Esophagus squamous epithelium (tissue), 5 donors: ENCODE measurements at regions not wholly inside any gene's neighbourhood (a gene's known extent, or its start where the extent isn't known, plus 50 kb on each side); places are given as distances from the start of the nearest gene placed in this dataset.

ENCODE experiments used
- DNase-seq: peaks from one replicate; lab custom pipeline; 2025; lab: John Stamatoyannopoulos, UW
- H3K27ac ChIP-seq, 4 donors: fragments of 200-600 bp; sonication (generic); one replicate each; pipeline ENCODE4 v1.5.1; 2016 to 2019; ENCODE audit warnings: mild to moderate bottlenecking in 1 of 4
- H3K27me3 ChIP-seq, 4 donors: fragments of 200-600 bp; sonication (generic); 1 replicate in 3 of 4; 2 replicates in 1 of 4; pipeline versions ENCODE4 v1.5.1 to v1.6.0; 2017 to 2021; ENCODE audit warnings: antibody characterized with exemption in 1 of 4
- H3K36me3 ChIP-seq, 3 donors: fragments of 200-600 bp; sonication (generic); one replicate each; pipeline ENCODE4 v1.5.1; 2016 to 2019
- H3K4me1 ChIP-seq, 3 donors: fragments of 200-600 bp; sonication (generic); one replicate each; pipeline ENCODE4 v1.5.1; 2017 to 2019
- H3K4me3 ChIP-seq, 4 donors: fragments of 200-600 bp; sonication (generic); 1 replicate in 3 of 4; 2 replicates in 1 of 4; pipeline ENCODE4 v1.5.1; 2016 to 2019; ENCODE audit warnings: mild to moderate bottlenecking in 2 of 4, moderate library complexity in 1 of 4
- H3K9me3 ChIP-seq, 3 donors: fragments of 200-600 bp; sonication (generic); one replicate each; pipeline ENCODE4 v1.5.1; 2016 to 2019
- CTCF ChIP-seq, 6 experiments: fragments of 450-650 bp in 4 of 6; fragments of 200-600 bp in 2 of 6; sonication (generic) in 2 of 6; IDR thresholded peaks; one replicate each; pipeline ENCODE4 v1.5.1; 2016 to 2019; ENCODE audit warnings: antibody characterized with exemption in 6 of 6, mild to moderate bottlenecking in 4 of 6, moderate library complexity in 4 of 6
- POLR2A ChIP-seq, 4 donors: fragments of 450-650 bp; IDR thresholded peaks; one replicate each; pipeline ENCODE4 v1.6.1; 2017; ENCODE audit warnings: antibody characterized with exemption in 4 of 4, mild to moderate bottlenecking in 4 of 4, moderate library complexity in 3 of 4
- WGBS, 2 donors: methylation state at CpG; one replicate each; pipeline ENCODE4 v1.1.5; 2018; 5-methylcytosine and 5-hydroxymethylcytosine counted together
- intact Hi-C: fragments of 100-400 bp; cut with DNase I; formaldehyde crosslinking; loops from one replicate; pipeline ENCODE4 v1.15.0; 2022
- donor health status: DM: yes; HTN: yes; CAD: no.

GRCh38 chr21:35410123-35410522 lies 361.0 kb upstream of the RUNX1 start:
- Histone ChIP-seq H3K4me1 (peaks cover 0 to 5% (median 0%) of the 10 kb centered on the region in 3 donors), H3K9me3 (no peaks in the 10 kb centered on the region), H3K27me3 (peaks cover 0 to 16% (median 0%) of the 10 kb centered on the region in 4 donors), H3K36me3 (no peaks in the 10 kb centered on the region), H3K27ac (no peak overlapping the region), H3K4me3 (no peak overlapping the region)
- WGBS, 2 donors: 100% methylated on average over 1 of the region's 1 CpG
- no peak for DNase-seq
- intact Hi-C loops: no loop called here
- TF ChIP-seq CTCF (IDR thresholded peaks at IDR 0.05) (no peak), POLR2A (IDR thresholded peaks at IDR 0.05) (no peak)

GRCh38 chr21:35408401-35408800 lies 359.3 kb upstream of the RUNX1 start:
- H3K27me3 ChIP-seq: peaks cover 0 to 11% (median 0%) of the 10 kb centered on the region in 4 donors
- H3K36me3 ChIP-seq: no peaks in the 10 kb centered on the region
- intact Hi-C loops: loop anchor here (10.0 kb wide), 1 partner anchor 664 kb away; no protein-coding TSS in a partner anchor
- TF ChIP-seq POLR2A (IDR thresholded peaks at IDR 0.05) (no peak), CTCF (IDR thresholded peaks at IDR 0.05) (no peak)
- H3K9me3 ChIP-seq: no peaks in the 10 kb centered on the region
- no peak for DNase-seq
- peak overlapping the region in 1 of 4 donors; percentile 57 for H3K27ac ChIP-seq
- peaks cover 0 to 5% (median 0%) of the 10 kb centered on the region in 3 donors for H3K4me1 ChIP-seq
- 2 to 5% methylated on average over 2 of the region's 2 CpGs for WGBS, 2 donors
- H3K4me3 ChIP-seq: peak overlapping the region in 1 of 4 donors; percentile 22

- no peak for DNase-seq
- no peak for TF ChIP-seq CTCF (IDR thresholded peaks at IDR 0.05)
- no peak for TF ChIP-seq POLR2A (IDR thresholded peaks at IDR 0.05)
- no peaks in the 10 kb centered on the region for H3K36me3 ChIP-seq
- H3K27me3 ChIP-seq: peaks cover 0 to 4% (median 0%) of the 10 kb centered on the region in 4 donors
- WGBS, 2 donors: 77 to 80% methylated on average over 6 of the region's 6 CpGs
- H3K4me3 ChIP-seq: no peak overlapping the region
- intact Hi-C loops: loop anchor here (10.0 kb wide), 1 partner anchor 662 kb away; no protein-coding TSS in a partner anchor
- no peaks in the 10 kb centered on the region for H3K9me3 ChIP-seq
- no peak overlapping the region for H3K27ac ChIP-seq
- peaks cover 0 to 5% (median 0%) of the 10 kb centered on the region in 3 donors for H3K4me1 ChIP-seq
Observed at GRCh38 chr21:35406635-35407034, 357.5 kb upstream of the RUNX1 start.

GRCh38 chr21:35405981-35406380 lies 356.9 kb upstream of the RUNX1 start:
- Histone ChIP-seq H3K4me3 (no peak overlapping the region), H3K27ac (no peak overlapping the region), H3K9me3 (no peaks in the 10 kb centered on the region), H3K27me3 (no peaks in the 10 kb centered on the region), H3K4me1 (peaks cover 0 to 5% (median 0%) of the 10 kb centered on the region in 3 donors), H3K36me3 (no peaks in the 10 kb centered on the region)
- intact Hi-C loops: loop anchor here (10.0 kb wide), 1 partner anchor 661 kb away; no protein-coding TSS in a partner anchor
- DNase-seq: no peak
- no peak for TF ChIP-seq CTCF (IDR thresholded peaks at IDR 0.05)
- no peak for TF ChIP-seq POLR2A (IDR thresholded peaks at IDR 0.05)

GRCh38 chr21:35404247-35404646 lies 355.1 kb upstream of the RUNX1 start:
- intact Hi-C loops: loop anchor here (10.0 kb wide), 1 partner anchor 659 kb away; no protein-coding TSS in a partner anchor

More at GRCh38 chr21:35404247-35404646, 355.1 kb upstream of the RUNX1 start:
- H3K4me1 ChIP-seq: peaks cover 0 to 11% (median 0%) of the 10 kb centered on the region in 3 donors
- H3K27ac ChIP-seq: no peak overlapping the region
- no peak for DNase-seq
- H3K4me3 ChIP-seq: no peak overlapping the region
- TF ChIP-seq CTCF (IDR thresholded peaks at IDR 0.05): no peak
- no peak for TF ChIP-seq POLR2A (IDR thresholded peaks at IDR 0.05)
- H3K36me3 ChIP-seq: no peaks in the 10 kb centered on the region
- H3K9me3 ChIP-seq: no peaks in the 10 kb centered on the region
- no peaks in the 10 kb centered on the region for H3K27me3 ChIP-seq
- WGBS, 2 donors: 67 to 73% methylated on average over 3 of the region's 3 CpGs
